HL-60 (cell line): ENCODE measurements at regions not wholly inside any gene's neighbourhood (a gene's known extent, or its start where the extent isn't known, plus 50 kb on each side); places are given as distances from the start of the nearest gene placed in this dataset.

Experiments
- CTCF ChIP-seq: IDR thresholded peaks from one replicate; pipeline ENCODE4 v1.5.1; 2011; ENCODE audit warnings: low read length, control low read depth, inconsistent platforms; ENCODE audit not compliant: insufficient read depth
- GABPA ChIP-seq: IDR thresholded peaks from 2 replicates; pipeline ENCODE4 v1.6.1; 2012; ENCODE audit warnings: low read depth
- POLR2AphosphoS5 ChIP-seq: IDR thresholded peaks from 2 replicates; pipeline ENCODE4 v1.6.1; 2012; ENCODE audit warnings: low read depth
- SPI1 ChIP-seq: IDR thresholded peaks from 2 replicates; pipeline ENCODE4 v1.6.1; 2012; ENCODE audit warnings: low read depth, mild to moderate bottlenecking, borderline replicate concordance
- TF ChIP-seq, protein P1 (sequence below): IDR thresholded peaks from 2 replicates; pipeline ENCODE4 v1.6.1; 2012; ENCODE audit warnings: low read depth; ENCODE audit not compliant: insufficient replicate concordance

DNA sequence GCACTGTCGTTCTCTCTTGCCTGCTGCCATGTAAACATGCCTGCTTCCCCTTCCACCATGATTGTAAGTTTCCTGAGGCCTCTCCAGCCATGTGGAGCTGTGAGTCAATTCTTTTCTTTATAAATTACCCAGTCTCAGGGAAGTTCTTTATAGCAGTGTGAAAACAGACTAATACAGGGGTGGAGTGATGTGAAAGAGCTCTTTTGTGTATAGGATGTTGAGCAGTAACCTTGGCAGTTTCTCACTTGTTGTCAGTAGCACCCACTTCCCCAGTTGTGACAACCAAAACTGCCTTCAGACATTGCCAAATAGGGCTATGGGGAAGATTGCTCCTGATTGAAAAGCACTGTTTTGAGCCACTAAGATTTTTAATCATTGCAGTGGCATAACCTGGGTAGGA, 552.2 kb upstream of the ZNF462 start:
- TF ChIP-seq CTCF, result no peak
- TF ChIP-seq, protein P1, sequence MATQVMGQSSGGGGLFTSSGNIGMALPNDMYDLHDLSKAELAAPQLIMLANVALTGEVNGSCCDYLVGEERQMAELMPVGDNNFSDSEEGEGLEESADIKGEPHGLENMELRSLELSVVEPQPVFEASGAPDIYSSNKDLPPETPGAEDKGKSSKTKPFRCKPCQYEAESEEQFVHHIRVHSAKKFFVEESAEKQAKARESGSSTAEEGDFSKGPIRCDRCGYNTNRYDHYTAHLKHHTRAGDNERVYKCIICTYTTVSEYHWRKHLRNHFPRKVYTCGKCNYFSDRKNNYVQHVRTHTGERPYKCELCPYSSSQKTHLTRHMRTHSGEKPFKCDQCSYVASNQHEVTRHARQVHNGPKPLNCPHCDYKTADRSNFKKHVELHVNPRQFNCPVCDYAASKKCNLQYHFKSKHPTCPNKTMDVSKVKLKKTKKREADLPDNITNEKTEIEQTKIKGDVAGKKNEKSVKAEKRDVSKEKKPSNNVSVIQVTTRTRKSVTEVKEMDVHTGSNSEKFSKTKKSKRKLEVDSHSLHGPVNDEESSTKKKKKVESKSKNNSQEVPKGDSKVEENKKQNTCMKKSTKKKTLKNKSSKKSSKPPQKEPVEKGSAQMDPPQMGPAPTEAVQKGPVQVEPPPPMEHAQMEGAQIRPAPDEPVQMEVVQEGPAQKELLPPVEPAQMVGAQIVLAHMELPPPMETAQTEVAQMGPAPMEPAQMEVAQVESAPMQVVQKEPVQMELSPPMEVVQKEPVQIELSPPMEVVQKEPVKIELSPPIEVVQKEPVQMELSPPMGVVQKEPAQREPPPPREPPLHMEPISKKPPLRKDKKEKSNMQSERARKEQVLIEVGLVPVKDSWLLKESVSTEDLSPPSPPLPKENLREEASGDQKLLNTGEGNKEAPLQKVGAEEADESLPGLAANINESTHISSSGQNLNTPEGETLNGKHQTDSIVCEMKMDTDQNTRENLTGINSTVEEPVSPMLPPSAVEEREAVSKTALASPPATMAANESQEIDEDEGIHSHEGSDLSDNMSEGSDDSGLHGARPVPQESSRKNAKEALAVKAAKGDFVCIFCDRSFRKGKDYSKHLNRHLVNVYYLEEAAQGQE, result no peak
- no peak for TF ChIP-seq POLR2AphosphoS5
- no peak for TF ChIP-seq GABPA
- TF ChIP-seq SPI1, result no peak
